B cell (primary cell): ENCODE measurements at regions not wholly inside any gene's neighbourhood (a gene's known extent, or its start where the extent isn't known, plus 50 kb on each side); places are given as distances from the start of the nearest gene placed in this dataset.

ENCODE experiments used
- ATAC-seq: fragments of 200-7000 bp; cut with Tn5 transposase; one replicate; pipeline ENCODE4 v1.10.0; 2021; ENCODE audit warnings: low read depth, mild to moderate bottlenecking, moderate number of reproducible peaks, moderate library complexity
- CTCF ChIA-PET: fragments of 350-600 bp; sonication (Branson Sonifier 250); formaldehyde crosslinking; loops from one replicate; lab custom pipeline; 2021; ENCODE audit warnings: antibody characterized with exemption, inconsistent platforms; lab: Charles Lee
- POLR2A ChIA-PET: fragments of 350-600 bp; sonication (Branson Sonifier 250); formaldehyde crosslinking; loops from one replicate; lab custom pipeline; 2021; ENCODE audit warnings: antibody characterized with exemption; lab: Charles Lee
- DNase-seq: peaks from one replicate; pipeline ENCODE4 v3.0.0; 2013
- H2AFZ ChIP-seq: 2 replicates; pipeline ENCODE4 v1.6.1; 2012; ENCODE audit warnings: mild to moderate bottlenecking, low read depth, low read length; ENCODE audit not compliant: insufficient read depth, poor library complexity, severe bottlenecking
- H3K27ac ChIP-seq, 2 donors: 1 replicate in 1 of 2; 2 replicates in 1 of 2; pipeline ENCODE4 v1.5.1; 2012 to 2013; ENCODE audit warnings: low read length in 2 of 2, mild to moderate bottlenecking in 2 of 2, moderate library complexity in 1 of 2
- H3K27me3 ChIP-seq, 4 experiments: fragments of 200-600 bp in 1 of 4; sonication (generic) in 1 of 4; replicated peaks in 1 of 4; 1 replicate in 2 of 4; 2 replicates in 2 of 4; pipeline versions ENCODE4 v1.6.1 to v1.7.0; 2013 to 2016; ENCODE audit warnings: low read length in 3 of 4, mild to moderate bottlenecking in 2 of 4, mixed read lengths in 1 of 4, moderate library complexity in 1 of 4; ENCODE audit not compliant: insufficient read depth in 4 of 4, control insufficient read depth in 3 of 4; ENCODE audit errors: control extremely low read depth in 1 of 4
- H3K36me3 ChIP-seq, 2 experiments: replicated peaks in 1 of 2; 1 replicate in 1 of 2; 2 replicates in 1 of 2; pipeline versions ENCODE4 v1.6.1 to v1.7.1; 2013; ENCODE audit warnings: low read length in 1 of 2; ENCODE audit not compliant: insufficient read depth in 2 of 2, control insufficient read depth in 1 of 2; ENCODE audit errors: control extremely low read depth in 1 of 2, extremely low read depth in 1 of 2
- H3K4me1 ChIP-seq, 2 donors: fragments of 200-600 bp in 1 of 2; sonication (generic) in 1 of 2; 1 replicate in 1 of 2; 2 replicates in 1 of 2; pipeline versions ENCODE4 v1.5.1 to v1.6.1; 2013 to 2017; ENCODE audit warnings: low read length in 2 of 2; ENCODE audit not compliant: control insufficient read depth in 2 of 2, insufficient read depth in 2 of 2
- H3K4me2 ChIP-seq: replicated peaks from 2 replicates; pipeline ENCODE3; 2012; ENCODE audit warnings: mild to moderate bottlenecking, low read depth, low read length; ENCODE audit not compliant: poor library complexity, severe bottlenecking
- H3K4me3 ChIP-seq, 5 experiments: fragments of 200-600 bp in 1 of 5; sonication (generic) in 1 of 5; 1 replicate in 3 of 5; 2 replicates in 2 of 5; pipeline versions ENCODE4 v1.5.1 to v1.7.0; 2011 to 2016; ENCODE audit warnings: low read length in 4 of 5, mild to moderate bottlenecking in 4 of 5, low read depth in 2 of 5, control low read depth in 1 of 5, moderate library complexity in 1 of 5; ENCODE audit not compliant: insufficient read depth in 1 of 5; ENCODE audit errors: control extremely low read depth in 1 of 5, extremely low read depth in 1 of 5
- H3K79me2 ChIP-seq: fragments of 200-600 bp; sonication (generic); one replicate; pipeline ENCODE4 v1.6.0; 2016; ENCODE audit warnings: low read length; ENCODE audit not compliant: control insufficient read depth, insufficient read depth
- H3K9ac ChIP-seq: fragments of 200-600 bp; sonication (generic); 2 replicates; pipeline ENCODE4 v1.6.1; 2017; ENCODE audit warnings: mild to moderate bottlenecking, low read length, moderate library complexity
- H3K9me3 ChIP-seq, 3 donors: one replicate each; pipeline versions ENCODE4 v1.6.1 to v1.7.1; 2013; ENCODE audit warnings: low read length in 2 of 3; ENCODE audit not compliant: control insufficient read depth in 2 of 3, insufficient read depth in 1 of 3; ENCODE audit errors: control extremely low read depth in 1 of 3
- H4K20me1 ChIP-seq: 2 replicates; pipeline ENCODE4 v1.6.0; 2012; ENCODE audit warnings: mild to moderate bottlenecking, low read length; ENCODE audit not compliant: insufficient read depth, control insufficient read depth, poor library complexity, severe bottlenecking
- H3K27ac Mint-ChIP-seq: one replicate; pipeline ENCODE4 v1.8.0; 2021; ENCODE audit warnings: mixed read lengths
- H3K27me3 Mint-ChIP-seq: one replicate; pipeline ENCODE4 v1.8.0; 2021; ENCODE audit warnings: mixed read lengths
- H3K4me1 Mint-ChIP-seq: one replicate; pipeline ENCODE4 v1.8.0; 2021; ENCODE audit warnings: mixed read lengths
- H3K4me3 Mint-ChIP-seq: one replicate; pipeline ENCODE4 v1.8.0; 2021; ENCODE audit warnings: mixed read lengths
- H3K9me3 Mint-ChIP-seq: one replicate; pipeline ENCODE4 v1.8.0; 2022; ENCODE audit warnings: mixed read lengths; ENCODE audit not compliant: insufficient read depth
- CTCF ChIP-seq: fragments of 200-600 bp; IDR thresholded peaks from one replicate; pipeline ENCODE4 v1.8.0; 2022; ENCODE audit warnings: antibody characterized with exemption, mild to moderate bottlenecking
- EZH2 ChIP-seq: IDR thresholded peaks from 2 replicates; pipeline ENCODE4 v1.6.1; 2012; ENCODE audit warnings: borderline replicate concordance, low read depth, mild to moderate bottlenecking, moderate library complexity, low read length; ENCODE audit not compliant: insufficient read depth, poor library complexity, severe bottlenecking
- WGBS: methylation state at CpG from one replicate; pipeline ENCODE4 v1.1.5; 2013; ENCODE audit warnings: missing lambda C conversion rate; ENCODE audit not compliant: insufficient coverage; 5-methylcytosine and 5-hydroxymethylcytosine counted together
- intact Hi-C: fragments of 100-400 bp; cut with micrococcal nuclease; formaldehyde crosslinking; loops from one replicate; pipeline ENCODE4 v1.10.0; 2022

GRCh38 chr4:115396034-115396433 is 282.6 kb upstream of the NDST4 start:
- intact Hi-C loops = no loop called here
- Histone ChIP-seq H2AFZ (no peak overlapping the region), H3K9me3 (peaks cover 0 to 4% (median 0%) of the 10 kb centered on the region in 3 donors), H3K27ac (no peak overlapping the region), H3K4me2 (no peak overlapping the region), H3K9ac (no peak overlapping the region), H3K36me3 (no peaks in the 10 kb centered on the region), H3K27me3 (no peaks in the 10 kb centered on the region), H4K20me1 (no peaks in the 10 kb centered on the region), H3K79me2 (no peaks in the 10 kb centered on the region), H3K4me3 (no peak overlapping the region), H3K4me1 (no peaks in the 10 kb centered on the region)
- ATAC-seq = no peak
- TF ChIP-seq CTCF = no peak
- TF ChIP-seq EZH2 = no peak
- Mint-ChIP-seq H3K9me3 (peaks cover 7% of the 10 kb centered on the region), H3K4me1 (no peaks in the 10 kb centered on the region), H3K4me3 (no peak overlapping the region), H3K27me3 (no peaks in the 10 kb centered on the region), H3K27ac (no peak overlapping the region)
- ChIA-PET CTCF (no interaction called here), POLR2A (no interaction called here)
- DNase-seq = no peak

GRCh38 chr4:115376866-115377265 is 263.4 kb upstream of the NDST4 start:
- H3K9ac ChIP-seq = no peak overlapping the region
- H3K27ac Mint-ChIP-seq = no peak overlapping the region
- H3K9me3 ChIP-seq = no peaks in the 10 kb centered on the region
- TF ChIP-seq CTCF (no peak), EZH2 (no peak)
- H3K27ac ChIP-seq = no peak overlapping the region
- H3K79me2 ChIP-seq = no peaks in the 10 kb centered on the region
- no peaks in the 10 kb centered on the region for H3K27me3 ChIP-seq
- WGBS = 100% methylated on average over 1 of the region's 2 CpGs
- no peak overlapping the region for H3K4me3 Mint-ChIP-seq
- CTCF ChIA-PET = interaction anchor here (0.9 kb wide), 1 partner anchor 9 kb away, joined by 3 read pairs; no protein-coding TSS in a partner anchor
- H3K9me3 Mint-ChIP-seq = no peaks in the 10 kb centered on the region
- POLR2A ChIA-PET = no interaction called here
- DNase-seq (no peak), ATAC-seq (no peak)
- H3K4me3 ChIP-seq = no peak overlapping the region
- H4K20me1 ChIP-seq = no peaks in the 10 kb centered on the region
- H3K27me3 Mint-ChIP-seq = no peaks in the 10 kb centered on the region
- H3K4me2 ChIP-seq = no peak overlapping the region
- no peaks in the 10 kb centered on the region for H3K4me1 Mint-ChIP-seq
- no peaks in the 10 kb centered on the region for H3K4me1 ChIP-seq
- no peak overlapping the region for H2AFZ ChIP-seq
- H3K36me3 ChIP-seq = no peaks in the 10 kb centered on the region
- intact Hi-C loops = no loop called here
